Retina (tissue), 1 donor: ENCODE measurements at regions not wholly inside any gene's neighbourhood (a gene's known extent, or its start where the extent isn't known, plus 50 kb on each side); places are given as distances from the start of the nearest gene placed in this dataset.
"Not testable (repeated sequence)": the region's sequence is repeated elsewhere in the genome, so short reads cannot be mapped to it uniquely, and the experiment has no call there.

ENCODE experiments used
- DNase-seq: peaks from one replicate; pipeline ENCODE4 v3.0.0-alpha.2; 2016

DNA sequence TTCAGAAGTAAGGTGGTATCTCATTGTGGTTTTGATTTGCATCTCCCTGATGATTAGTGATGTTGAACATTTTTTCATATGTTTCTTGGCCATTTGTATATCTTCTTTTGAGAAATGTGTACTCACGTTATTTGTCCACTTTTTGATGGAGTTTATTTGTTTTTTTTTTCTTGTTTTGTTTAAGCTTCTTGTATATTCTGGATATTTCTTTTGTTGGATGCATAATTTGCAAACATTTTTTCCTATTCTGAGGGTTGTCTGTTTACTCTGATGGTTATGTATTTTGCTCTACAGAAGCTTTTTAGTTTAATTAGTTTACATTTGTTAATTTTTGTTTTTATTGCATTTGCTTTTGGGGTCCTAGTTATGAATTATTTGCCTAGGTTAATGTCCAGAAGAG lies 927.4 kb upstream of the LRFN5 start:
- no peak for DNase-seq

DNA sequence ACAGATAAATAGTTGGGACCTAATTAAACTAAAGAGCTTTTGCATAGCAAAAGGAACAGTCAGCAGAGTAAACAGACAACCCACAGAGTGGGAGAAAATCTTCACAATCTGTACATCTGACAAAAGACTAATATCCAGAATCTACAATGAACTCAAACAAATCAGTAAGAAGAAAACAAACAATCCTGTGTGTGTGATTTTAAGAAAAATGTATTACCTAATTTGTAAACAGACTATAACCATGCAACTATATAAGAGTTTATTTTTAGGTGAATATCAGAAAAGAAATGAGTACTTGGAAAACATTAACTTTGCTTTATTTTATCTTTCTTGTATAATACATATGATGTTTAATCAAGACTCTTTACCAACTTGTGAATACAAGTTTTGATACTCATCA lies 929.5 kb upstream of the LRFN5 start:
- DNase-seq, result not testable (repeated sequence)

DNA sequence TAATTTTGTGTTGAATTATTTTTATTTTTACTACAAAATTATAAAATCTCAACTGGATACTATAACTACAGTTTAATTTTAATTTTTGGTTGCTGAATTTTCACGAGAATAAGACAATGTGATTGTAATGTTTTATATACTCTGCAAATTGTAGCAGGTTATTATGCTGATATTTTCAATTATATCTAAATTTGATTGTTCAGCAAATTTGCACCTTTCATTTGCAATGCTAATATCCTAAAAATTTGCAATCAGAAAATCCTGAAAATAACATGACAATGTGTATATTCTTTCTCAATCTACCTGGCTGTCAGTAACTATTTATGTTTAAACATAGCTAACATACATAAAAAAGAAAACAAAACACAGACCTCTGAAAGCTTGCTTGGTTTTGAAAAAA lies 932.2 kb upstream of the LRFN5 start:
- no peak for DNase-seq

DNA sequence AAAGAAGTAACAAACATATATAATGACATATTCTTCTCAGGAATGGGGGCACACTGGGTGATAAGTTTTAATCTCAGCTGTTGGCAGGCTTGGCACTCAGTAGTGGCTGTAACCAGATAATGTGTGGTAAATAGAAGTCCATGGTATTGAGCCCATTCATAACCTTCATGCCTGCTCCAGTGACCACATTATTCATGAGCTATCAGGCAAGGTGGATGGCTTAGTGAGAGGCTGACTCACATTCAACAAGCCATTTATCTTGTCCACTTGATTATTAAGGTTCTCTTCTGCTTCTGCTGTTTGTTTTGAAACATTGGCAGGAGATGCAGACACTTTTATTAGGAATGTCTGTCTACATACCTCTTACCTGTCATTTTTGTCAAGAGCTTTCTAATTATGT lies 950.4 kb upstream of the LRFN5 start:
- DNase-seq, result no peak

DNA sequence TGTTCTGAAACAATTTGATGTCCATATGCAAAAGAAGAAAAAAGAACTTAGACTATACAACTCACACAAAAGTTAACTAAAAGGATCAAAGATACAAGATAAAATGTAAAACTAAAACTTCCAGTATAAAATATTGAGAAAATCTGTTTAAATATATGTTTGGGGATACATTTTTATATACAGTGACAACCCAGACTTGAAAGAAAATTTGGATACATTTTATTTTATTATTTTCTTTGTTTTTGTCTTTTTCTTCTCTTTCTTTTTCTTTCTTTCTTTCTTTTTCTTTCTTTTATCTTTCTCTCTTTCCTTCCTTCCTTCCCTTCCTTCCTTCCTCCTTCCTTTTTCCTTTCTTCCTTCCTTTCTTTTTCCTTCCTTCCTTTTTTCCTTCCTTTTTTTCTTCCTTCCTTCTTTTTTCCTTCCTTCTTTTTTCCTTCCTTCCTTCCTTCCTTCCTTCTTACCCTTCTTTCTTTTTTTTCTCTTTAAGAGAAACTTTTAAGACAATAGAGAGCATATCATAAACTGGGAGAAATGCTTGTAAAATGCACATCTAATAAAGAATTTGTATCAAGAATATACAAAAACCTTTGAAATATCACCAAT lies 954.5 kb upstream of the LRFN5 start:
- no peak for DNase-seq

DNA sequence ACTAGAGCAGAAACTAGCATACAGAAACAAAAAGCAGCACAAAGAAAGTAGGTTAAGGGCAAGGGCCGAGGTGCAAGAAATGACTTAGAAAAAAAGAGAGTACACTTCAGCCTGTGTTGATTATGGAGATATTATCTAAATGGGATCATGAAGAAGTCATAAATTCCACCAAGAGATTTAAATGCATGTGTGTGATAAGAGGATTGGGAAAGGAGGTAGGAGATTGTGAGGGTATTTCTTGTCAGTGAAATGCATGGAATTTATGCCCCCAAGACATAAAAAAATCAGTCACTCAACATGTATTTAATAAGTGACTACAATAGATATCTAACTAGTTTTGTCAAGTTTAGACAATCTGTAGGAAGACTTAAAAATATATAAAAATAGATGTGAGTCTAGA lies 976.2 kb upstream of the LRFN5 start:
- no peak for DNase-seq

DNA sequence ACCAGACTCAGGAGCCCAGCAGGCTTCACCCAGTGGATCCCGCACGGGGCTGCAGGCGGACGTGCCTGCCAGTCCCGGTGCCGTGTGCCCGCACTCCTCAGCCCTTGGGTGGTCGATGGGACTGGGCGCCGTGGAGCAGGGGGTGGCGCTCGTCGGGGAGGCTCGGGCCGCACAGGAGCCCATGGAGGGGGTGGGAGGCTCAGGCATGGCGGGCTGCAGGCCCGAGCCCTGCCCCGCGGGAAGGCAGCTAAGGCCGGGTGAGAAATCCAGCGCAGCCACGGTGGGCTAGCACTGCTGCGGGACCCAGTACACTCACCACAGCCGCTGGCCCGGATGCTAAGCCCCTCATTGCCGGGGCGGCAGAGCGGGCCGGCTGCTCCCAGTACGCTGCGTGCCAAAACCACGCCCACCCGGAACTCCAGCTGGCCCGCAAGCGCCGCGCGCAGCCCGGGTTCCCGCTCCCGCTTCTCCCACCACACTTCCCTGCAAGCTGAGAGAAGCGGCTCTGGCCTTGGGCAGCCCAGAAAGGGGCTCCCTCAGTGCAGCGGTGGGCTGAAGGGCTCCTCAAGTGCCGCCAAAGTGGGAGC lies 977.0 kb upstream of the LRFN5 start:
- not testable (repeated sequence) for DNase-seq

DNA sequence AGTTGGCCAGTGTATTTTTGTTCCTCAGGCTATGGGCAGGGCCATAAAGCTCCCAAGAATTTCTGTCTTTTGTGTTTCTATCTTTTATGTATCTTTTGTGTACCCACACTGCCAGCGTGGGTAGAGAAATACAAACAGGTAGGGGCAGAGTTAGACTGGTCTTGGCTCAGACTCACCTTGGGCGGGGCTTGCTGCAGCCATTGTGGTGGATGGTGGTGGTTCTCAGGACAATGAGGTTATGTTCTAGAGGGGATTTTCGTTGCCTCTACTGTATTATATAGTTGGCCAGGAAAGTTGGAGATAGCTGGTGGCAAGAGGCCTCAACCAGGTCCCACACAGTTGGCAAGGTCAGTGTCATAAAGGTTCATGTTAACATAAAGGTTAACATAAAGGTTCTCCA lies 977.5 kb upstream of the LRFN5 start:
- no peak for DNase-seq

DNA sequence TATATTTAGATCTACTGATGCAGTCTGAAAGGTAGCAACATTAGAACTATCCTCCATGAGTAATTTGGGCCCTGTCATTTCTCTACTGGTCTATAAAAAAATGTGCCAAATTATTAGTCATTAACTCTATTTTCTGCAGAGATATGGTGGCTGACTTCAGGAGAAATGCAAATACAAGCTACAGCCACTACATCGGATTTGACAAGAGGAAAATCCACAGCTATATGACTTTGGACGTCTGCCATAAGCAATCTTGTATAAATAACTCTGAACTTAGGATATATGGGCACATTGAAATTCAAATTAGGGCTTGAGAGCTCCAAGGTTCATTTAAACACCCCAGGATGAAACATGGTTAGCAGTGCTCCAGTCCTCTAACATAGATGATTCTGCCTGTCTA lies 983.0 kb upstream of the LRFN5 start:
- DNase-seq, result no peak

DNA sequence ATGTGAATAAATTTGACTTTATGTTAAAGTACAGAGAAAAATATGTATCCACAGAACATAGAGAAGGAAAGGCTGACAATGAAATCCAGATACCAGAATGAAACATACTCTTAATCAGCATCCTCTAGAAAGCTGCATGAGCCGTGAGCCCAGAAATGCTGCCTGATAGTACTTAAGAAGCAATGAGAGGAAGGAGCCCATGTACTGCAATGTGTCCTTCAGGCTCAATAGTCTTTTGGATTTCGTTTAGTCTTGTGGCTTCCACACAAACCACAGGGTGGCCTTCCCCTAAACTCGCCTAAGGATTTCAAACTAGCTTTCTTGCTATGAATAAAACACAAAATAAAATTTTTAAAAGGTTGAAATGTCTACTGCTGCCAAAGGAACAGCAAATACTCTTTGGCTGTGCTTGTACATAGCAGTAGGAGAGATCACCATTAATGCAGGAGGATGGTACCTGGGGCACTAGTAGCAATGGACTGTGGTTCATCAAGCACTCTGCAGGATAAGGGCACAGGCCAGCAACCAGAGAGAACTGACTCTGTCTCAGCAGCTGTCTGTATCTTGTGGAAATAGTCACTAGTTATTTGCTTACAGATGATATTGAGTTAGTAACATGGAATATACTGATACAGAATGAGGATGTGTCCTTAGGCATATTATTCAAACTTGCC lies 988.3 kb upstream of the LRFN5 start:
- no peak for DNase-seq

DNA sequence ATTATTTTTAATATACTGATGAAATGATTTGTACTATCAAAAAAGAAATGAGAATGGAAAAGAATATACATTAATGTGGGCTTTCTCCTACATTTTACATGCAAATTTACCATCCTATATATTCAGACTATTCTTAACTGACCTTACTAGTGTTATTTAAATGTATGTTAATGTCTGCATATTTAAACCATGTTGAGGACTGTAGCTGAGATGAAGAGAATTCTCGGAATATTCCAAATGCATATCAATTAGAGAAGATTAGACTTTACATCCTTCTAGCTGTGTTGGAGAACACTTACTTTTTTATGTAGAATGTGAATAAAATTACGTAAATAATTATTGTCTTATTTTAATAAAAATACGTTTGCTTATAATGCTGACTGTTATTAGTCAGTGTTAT lies 990.1 kb upstream of the LRFN5 start:
- no peak for DNase-seq

DNA sequence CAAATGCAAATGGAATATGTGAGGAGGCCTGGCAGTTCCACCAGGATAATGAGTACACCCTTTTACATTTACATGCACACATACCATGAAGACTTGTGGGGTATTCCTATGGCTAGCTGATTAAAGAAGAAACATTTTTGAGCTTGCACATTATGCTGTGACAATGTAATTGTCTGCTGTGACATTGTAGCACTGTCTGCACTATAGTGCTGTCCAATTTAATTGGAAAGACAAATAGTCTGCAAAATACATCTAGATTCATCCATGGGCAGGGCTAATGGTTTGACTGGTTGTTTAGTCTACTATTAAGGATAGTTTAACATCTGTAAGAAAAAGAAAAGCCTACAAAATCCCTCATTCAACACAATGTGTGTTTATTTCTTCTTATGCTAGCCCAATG lies 1005.6 kb upstream of the LRFN5 start:
- DNase-seq, result no peak

DNA sequence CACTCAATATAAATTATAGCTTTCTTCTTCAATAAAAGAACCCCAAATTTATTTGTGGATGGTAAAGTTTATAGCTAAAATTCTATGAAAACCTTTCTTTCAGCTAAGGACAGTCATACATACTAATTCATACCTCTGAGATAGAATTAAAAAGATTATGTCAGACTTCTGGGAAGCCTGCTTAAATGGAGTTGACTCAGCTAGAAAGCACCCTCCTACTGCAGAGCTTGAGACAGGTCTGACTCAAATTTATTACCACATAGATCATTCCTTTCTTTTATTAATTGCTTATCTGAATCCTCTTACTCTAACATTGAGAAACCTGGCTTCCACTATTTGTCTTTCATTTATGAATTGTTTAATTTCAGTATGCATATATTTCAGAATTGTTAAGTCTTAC lies 1007.0 kb upstream of the LRFN5 start:
- DNase-seq, result no peak

DNA sequence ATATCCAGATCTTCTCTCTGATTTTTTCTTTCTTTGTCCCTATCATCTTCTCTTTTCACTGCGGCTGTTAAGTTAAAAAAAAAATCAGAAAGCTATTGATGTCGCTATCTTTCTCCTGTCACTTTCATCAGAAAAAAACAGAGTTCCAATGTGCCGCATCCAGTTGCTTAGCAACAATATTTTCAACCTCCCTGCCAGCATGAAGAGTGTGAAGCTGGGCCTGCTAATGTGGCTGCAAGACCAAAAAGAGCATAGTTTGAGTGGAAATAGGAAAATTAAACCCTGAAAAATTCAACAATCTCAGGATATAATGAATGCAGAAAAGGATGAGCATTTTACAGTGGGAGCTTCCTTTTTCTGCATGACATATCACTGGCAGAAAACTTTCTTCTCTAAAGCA lies 1025.4 kb upstream of the LRFN5 start:
- DNase-seq, result peak; percentile 51

DNA sequence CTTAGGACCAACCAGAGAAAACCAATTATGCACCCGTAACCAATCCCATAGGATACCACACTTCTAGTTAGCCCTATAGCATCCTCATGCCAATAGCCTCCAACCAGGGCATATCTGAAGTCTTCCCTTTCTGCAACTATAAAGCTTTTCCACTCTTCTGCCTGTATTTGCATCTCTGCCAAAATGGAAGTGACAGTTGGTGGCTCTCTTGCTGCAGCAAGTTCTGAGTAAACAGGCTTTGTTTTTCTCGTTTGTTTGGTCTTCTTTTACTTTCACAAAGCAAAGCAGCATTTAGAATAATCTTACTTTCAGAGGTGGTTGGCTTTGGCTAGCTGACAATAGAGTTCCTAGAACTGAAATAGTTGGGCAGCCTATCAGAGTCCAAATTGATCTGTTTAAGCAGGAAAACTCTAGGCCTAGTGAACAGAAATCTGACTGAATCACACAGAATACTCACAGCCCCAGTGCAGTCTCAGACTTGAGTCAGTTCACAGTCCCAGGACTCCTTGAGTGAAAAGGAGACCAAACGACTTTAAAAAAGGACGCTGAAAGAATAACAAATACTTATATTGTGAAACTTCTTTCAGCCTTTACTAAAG lies 1029.7 kb upstream of the LRFN5 start:
- peak; percentile 19 for DNase-seq

DNA sequence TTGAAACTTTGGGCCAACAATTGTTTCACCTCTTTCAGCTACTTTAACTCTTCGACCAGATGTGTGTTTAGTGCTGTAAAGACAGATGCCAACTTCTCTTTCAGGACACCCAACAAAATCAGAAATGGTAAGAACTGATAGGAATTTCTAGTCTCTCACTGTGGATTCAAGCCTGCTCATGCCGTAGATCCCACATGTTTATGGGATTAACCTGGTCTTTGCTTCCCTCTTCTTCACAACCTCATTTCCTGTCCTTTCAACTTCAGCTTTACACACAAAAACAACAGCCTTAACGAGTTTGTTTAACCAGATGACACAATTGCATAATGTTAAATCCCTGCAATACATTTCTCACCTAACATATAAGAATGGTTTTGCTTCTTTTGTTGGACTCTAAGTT lies 1031.9 kb upstream of the LRFN5 start:
- no peak for DNase-seq

DNA sequence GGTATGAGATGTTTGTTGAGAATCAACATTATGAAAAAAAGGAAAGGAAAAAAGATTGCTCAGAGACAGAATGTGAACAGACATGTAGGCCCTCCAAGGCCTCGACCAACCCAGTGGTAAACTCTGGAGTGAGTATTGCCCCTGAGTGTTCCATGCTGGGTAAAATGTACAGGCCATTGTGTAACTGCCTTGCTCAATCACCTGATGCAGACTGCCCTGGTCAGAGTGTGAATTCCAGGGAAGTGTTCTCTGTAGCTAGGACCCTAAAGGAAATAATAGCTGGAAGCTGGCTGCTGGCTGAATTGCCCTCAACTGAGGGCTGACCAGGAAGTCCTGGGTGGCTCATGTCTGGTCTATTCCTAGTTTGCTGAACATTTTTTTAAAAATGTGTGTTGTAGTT lies 1081.4 kb upstream of the LRFN5 start:
- no peak for DNase-seq

DNA sequence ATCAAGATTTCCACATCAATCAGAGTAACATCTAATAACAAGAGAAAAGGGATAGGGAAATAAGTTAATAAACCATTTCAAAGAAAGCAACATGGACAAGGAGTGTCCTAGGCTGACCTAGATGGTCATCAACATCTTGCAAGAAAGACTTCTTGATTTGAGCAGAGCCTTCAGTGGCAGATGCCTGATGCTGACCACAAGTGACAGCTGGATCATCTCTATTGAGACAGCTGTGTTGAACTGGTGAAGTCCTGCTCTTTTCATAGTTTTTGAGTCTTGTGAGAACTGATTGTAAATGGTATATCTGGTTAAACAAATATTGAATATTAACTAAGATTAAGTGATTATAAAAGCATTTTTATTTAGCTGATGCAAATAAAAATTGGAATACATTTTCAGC lies 1083.6 kb upstream of the LRFN5 start:
- peak; percentile 4 for DNase-seq

DNA sequence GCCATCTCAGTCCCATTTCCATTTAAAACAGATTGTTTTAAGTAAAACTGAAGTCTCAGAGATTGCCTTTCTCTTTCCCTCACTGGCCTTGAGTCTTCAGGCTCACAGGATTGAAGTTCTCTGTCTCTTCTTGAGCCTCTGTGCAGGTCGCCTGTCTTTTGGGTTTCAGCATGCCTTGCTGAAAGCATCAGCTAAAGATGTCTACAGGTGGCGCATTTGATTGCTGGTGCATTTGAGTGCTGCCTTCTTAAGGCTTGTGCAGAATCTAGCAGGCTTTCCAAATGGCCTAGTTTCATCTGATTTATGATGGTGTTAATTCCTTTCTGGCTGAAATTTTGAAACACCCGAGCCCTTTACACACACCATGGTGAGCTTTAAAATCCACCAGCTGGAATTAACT lies 1062.2 kb upstream of the FBXO33 start:
- no peak for DNase-seq

DNA sequence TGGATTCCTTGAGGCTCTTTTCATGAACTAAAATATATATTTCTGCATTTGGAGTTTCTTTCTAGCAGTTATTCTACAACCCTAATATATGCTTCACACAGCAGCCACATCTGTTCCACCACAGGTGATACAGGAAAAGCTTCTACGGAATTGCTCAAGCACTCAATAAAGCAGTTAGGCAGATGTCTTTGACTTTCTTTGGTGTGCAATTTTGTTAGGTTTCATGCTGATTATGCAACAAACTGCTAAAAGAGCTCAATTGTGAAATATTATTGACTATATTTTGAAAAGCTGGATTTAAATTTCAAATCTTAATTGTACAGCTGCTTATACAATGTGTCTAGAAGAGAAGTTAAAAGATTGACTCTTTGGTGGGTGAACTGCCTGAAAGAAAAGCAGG lies 1055.6 kb upstream of the FBXO33 start:
- no peak for DNase-seq

DNA sequence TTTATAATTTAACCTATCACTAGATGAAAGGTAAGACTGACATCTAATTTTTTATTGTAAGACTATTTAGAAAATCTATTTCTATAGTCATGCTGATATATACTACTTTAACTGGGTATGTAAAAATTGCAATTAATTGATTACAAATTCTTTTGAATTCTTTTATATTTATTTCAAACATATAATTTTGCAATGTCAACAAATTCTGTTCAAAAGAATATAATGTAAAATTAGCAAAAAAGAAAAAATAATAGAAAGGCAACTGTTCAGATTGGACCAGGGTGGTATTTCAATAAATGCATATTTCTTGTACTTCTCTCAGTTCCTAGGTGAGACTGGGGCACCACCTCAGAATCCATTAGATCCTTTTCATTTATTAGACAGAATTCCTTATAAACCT lies 1053.5 kb upstream of the FBXO33 start:
- DNase-seq, result no peak

DNA sequence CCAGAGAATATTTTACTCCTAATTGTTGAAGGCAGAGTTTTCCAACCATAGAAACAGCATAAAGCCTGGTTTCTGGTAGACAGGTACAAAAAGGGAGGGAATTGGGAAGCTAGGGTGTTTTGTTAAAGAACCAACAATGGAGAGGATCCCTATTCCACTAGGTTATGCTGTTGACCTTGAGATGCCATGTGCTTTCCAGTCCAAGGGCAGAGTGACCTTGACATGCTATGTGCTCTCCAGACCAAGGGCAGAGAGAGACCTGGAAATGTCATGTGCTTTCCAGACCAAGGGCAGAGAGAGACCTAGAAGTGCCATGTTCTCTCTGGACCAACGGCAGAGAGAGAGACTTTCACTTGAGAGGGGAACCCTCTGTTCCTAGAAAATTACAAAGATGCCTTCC lies 1043.8 kb upstream of the FBXO33 start:
- no peak for DNase-seq

DNA sequence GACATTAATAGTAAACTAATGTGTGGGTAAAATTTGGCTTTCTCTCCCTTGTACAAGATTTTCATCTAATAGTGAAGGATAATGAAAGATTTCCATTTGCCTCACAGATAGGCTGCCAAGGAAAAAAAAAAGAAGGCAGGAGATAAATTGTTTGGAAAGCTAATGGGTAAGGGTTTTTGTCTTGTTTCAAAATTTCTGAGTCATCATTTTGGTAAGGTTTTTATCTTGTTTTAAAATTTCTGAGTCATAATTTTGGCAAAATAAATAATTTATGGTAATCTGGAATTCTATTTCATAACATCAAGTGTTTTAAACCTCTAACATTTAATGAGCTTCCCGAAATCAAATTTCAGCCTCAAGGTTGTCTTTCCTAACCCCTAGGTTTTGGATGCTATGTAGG lies 1035.7 kb upstream of the FBXO33 start:
- no peak for DNase-seq

DNA sequence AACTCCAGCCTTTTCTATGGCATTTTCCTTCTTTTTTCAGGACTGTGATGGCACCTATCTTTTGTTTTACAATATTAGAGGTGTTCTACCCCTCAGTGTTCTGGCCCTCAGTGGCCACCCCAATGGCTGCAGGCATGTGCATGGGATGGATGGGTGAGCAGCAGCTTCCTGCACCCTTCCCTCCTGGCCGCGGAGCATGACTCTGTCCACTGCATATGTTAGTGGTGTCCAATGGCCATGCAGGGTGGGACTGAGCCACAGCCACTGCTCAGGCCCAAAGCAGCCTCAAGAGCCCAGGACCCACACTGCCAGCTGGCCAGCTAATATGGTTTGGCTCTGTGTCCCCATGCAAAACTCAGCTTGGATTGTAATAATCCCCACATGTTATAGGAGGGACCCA lies 1032.3 kb upstream of the FBXO33 start:
- DNase-seq, result no peak

DNA sequence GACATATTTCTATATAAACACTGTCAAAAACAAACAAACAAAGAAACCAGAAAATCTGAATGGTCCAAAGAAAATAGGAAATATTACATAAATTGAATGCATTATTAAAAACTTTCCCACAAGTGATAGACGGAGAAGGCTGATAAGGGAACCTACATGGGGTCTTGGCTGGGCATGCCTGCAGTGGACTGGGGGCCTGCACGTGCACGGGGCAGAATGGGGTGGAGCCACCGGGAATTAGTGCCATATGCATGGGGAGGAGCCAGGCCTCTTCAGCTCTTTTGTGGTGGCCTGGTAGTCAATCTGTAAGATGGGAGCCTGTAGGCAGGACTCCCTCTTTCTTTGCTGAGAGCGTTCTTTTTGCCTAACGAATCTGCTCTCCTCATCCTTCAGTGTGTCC lies 1031.7 kb upstream of the FBXO33 start:
- DNase-seq, result no peak
